B cell (primary cell): ENCODE measurements at regions not wholly inside any gene's neighbourhood (a gene's known extent, or its start where the extent isn't known, plus 50 kb on each side); places are given as distances from the start of the nearest gene placed in this dataset.

Source experiments
- ATAC-seq: fragments of 200-7000 bp; cut with Tn5 transposase; one replicate; pipeline ENCODE4 v1.10.0; 2021; ENCODE audit warnings: low read depth, mild to moderate bottlenecking, moderate number of reproducible peaks, moderate library complexity
- CTCF ChIA-PET: fragments of 350-600 bp; sonication (Branson Sonifier 250); formaldehyde crosslinking; loops from one replicate; lab custom pipeline; 2021; ENCODE audit warnings: antibody characterized with exemption, inconsistent platforms; lab: Charles Lee
- POLR2A ChIA-PET: fragments of 350-600 bp; sonication (Branson Sonifier 250); formaldehyde crosslinking; loops from one replicate; lab custom pipeline; 2021; ENCODE audit warnings: antibody characterized with exemption; lab: Charles Lee
- DNase-seq: peaks from one replicate; pipeline ENCODE4 v3.0.0; 2013
- H2AFZ ChIP-seq: 2 replicates; pipeline ENCODE4 v1.6.1; 2012; ENCODE audit warnings: mild to moderate bottlenecking, low read depth, low read length; ENCODE audit not compliant: insufficient read depth, poor library complexity, severe bottlenecking
- H3K27ac ChIP-seq, 2 donors: 1 replicate in 1 of 2; 2 replicates in 1 of 2; pipeline ENCODE4 v1.5.1; 2012 to 2013; ENCODE audit warnings: low read length in 2 of 2, mild to moderate bottlenecking in 2 of 2, moderate library complexity in 1 of 2
- H3K27me3 ChIP-seq, 4 experiments: fragments of 200-600 bp in 1 of 4; sonication (generic) in 1 of 4; replicated peaks in 1 of 4; 1 replicate in 2 of 4; 2 replicates in 2 of 4; pipeline versions ENCODE4 v1.6.1 to v1.7.0; 2013 to 2016; ENCODE audit warnings: low read length in 3 of 4, mild to moderate bottlenecking in 2 of 4, mixed read lengths in 1 of 4, moderate library complexity in 1 of 4; ENCODE audit not compliant: insufficient read depth in 4 of 4, control insufficient read depth in 3 of 4; ENCODE audit errors: control extremely low read depth in 1 of 4
- H3K36me3 ChIP-seq, 2 experiments: replicated peaks in 1 of 2; 1 replicate in 1 of 2; 2 replicates in 1 of 2; pipeline versions ENCODE4 v1.6.1 to v1.7.1; 2013; ENCODE audit warnings: low read length in 1 of 2; ENCODE audit not compliant: insufficient read depth in 2 of 2, control insufficient read depth in 1 of 2; ENCODE audit errors: control extremely low read depth in 1 of 2, extremely low read depth in 1 of 2
- H3K4me1 ChIP-seq, 2 donors: fragments of 200-600 bp in 1 of 2; sonication (generic) in 1 of 2; 1 replicate in 1 of 2; 2 replicates in 1 of 2; pipeline versions ENCODE4 v1.5.1 to v1.6.1; 2013 to 2017; ENCODE audit warnings: low read length in 2 of 2; ENCODE audit not compliant: control insufficient read depth in 2 of 2, insufficient read depth in 2 of 2
- H3K4me2 ChIP-seq: replicated peaks from 2 replicates; pipeline ENCODE3; 2012; ENCODE audit warnings: mild to moderate bottlenecking, low read depth, low read length; ENCODE audit not compliant: poor library complexity, severe bottlenecking
- H3K4me3 ChIP-seq, 5 experiments: fragments of 200-600 bp in 1 of 5; sonication (generic) in 1 of 5; 1 replicate in 3 of 5; 2 replicates in 2 of 5; pipeline versions ENCODE4 v1.5.1 to v1.7.0; 2011 to 2016; ENCODE audit warnings: low read length in 4 of 5, mild to moderate bottlenecking in 4 of 5, low read depth in 2 of 5, control low read depth in 1 of 5, moderate library complexity in 1 of 5; ENCODE audit not compliant: insufficient read depth in 1 of 5; ENCODE audit errors: control extremely low read depth in 1 of 5, extremely low read depth in 1 of 5
- H3K79me2 ChIP-seq: fragments of 200-600 bp; sonication (generic); one replicate; pipeline ENCODE4 v1.6.0; 2016; ENCODE audit warnings: low read length; ENCODE audit not compliant: control insufficient read depth, insufficient read depth
- H3K9ac ChIP-seq: fragments of 200-600 bp; sonication (generic); 2 replicates; pipeline ENCODE4 v1.6.1; 2017; ENCODE audit warnings: mild to moderate bottlenecking, low read length, moderate library complexity
- H3K9me3 ChIP-seq, 3 donors: one replicate each; pipeline versions ENCODE4 v1.6.1 to v1.7.1; 2013; ENCODE audit warnings: low read length in 2 of 3; ENCODE audit not compliant: control insufficient read depth in 2 of 3, insufficient read depth in 1 of 3; ENCODE audit errors: control extremely low read depth in 1 of 3
- H4K20me1 ChIP-seq: 2 replicates; pipeline ENCODE4 v1.6.0; 2012; ENCODE audit warnings: mild to moderate bottlenecking, low read length; ENCODE audit not compliant: insufficient read depth, control insufficient read depth, poor library complexity, severe bottlenecking
- H3K27ac Mint-ChIP-seq: one replicate; pipeline ENCODE4 v1.8.0; 2021; ENCODE audit warnings: mixed read lengths
- H3K27me3 Mint-ChIP-seq: one replicate; pipeline ENCODE4 v1.8.0; 2021; ENCODE audit warnings: mixed read lengths
- H3K4me1 Mint-ChIP-seq: one replicate; pipeline ENCODE4 v1.8.0; 2021; ENCODE audit warnings: mixed read lengths
- H3K4me3 Mint-ChIP-seq: one replicate; pipeline ENCODE4 v1.8.0; 2021; ENCODE audit warnings: mixed read lengths
- H3K9me3 Mint-ChIP-seq: one replicate; pipeline ENCODE4 v1.8.0; 2022; ENCODE audit warnings: mixed read lengths; ENCODE audit not compliant: insufficient read depth
- CTCF ChIP-seq: fragments of 200-600 bp; IDR thresholded peaks from one replicate; pipeline ENCODE4 v1.8.0; 2022; ENCODE audit warnings: antibody characterized with exemption, mild to moderate bottlenecking
- EZH2 ChIP-seq: IDR thresholded peaks from 2 replicates; pipeline ENCODE4 v1.6.1; 2012; ENCODE audit warnings: borderline replicate concordance, low read depth, mild to moderate bottlenecking, moderate library complexity, low read length; ENCODE audit not compliant: insufficient read depth, poor library complexity, severe bottlenecking
- WGBS: methylation state at CpG from one replicate; pipeline ENCODE4 v1.1.5; 2013; ENCODE audit warnings: missing lambda C conversion rate; ENCODE audit not compliant: insufficient coverage; 5-methylcytosine and 5-hydroxymethylcytosine counted together
- intact Hi-C: fragments of 100-400 bp; cut with micrococcal nuclease; formaldehyde crosslinking; loops from one replicate; pipeline ENCODE4 v1.10.0; 2022

- H4K20me1 ChIP-seq, result no peaks in the 10 kb centered on the region
- no peaks in the 10 kb centered on the region for H3K79me2 ChIP-seq
- no peaks in the 10 kb centered on the region for H3K4me1 Mint-ChIP-seq
- no peak overlapping the region for H3K9ac ChIP-seq
- no peak for ATAC-seq
- POLR2A ChIA-PET, result no interaction called here
- H3K4me2 ChIP-seq, result no peak overlapping the region
- H3K9me3 ChIP-seq, result peaks cover 0 to 12% (median 0%) of the 10 kb centered on the region in 3 donors
- intact Hi-C loops, result no loop called here
- no peak overlapping the region for H3K4me3 Mint-ChIP-seq
- no peaks in the 10 kb centered on the region for H3K36me3 ChIP-seq
- TF ChIP-seq CTCF (no peak), EZH2 (no peak)
- H3K4me3 ChIP-seq, result no peak overlapping the region
- no peaks in the 10 kb centered on the region for H3K27me3 ChIP-seq
- no peak for DNase-seq
- H3K4me1 ChIP-seq, result no peaks in the 10 kb centered on the region
- no CpG with 5 or more reads among the region's 4 CpGs for WGBS
- CTCF ChIA-PET, result no interaction called here
- no peaks in the 10 kb centered on the region for H3K27me3 Mint-ChIP-seq
- no peaks in the 10 kb centered on the region for H3K9me3 Mint-ChIP-seq
- H2AFZ ChIP-seq, result no peak overlapping the region
- no peak overlapping the region for H3K27ac ChIP-seq
- H3K27ac Mint-ChIP-seq, result no peak overlapping the region
These were observed 244.6 kb upstream of the ATP10B start for GRCh38 chr5:161096581-161096980.

GRCh38 chr5:161095953-161096352 lies 243.9 kb upstream of the ATP10B start:
- no peak overlapping the region for H3K4me3 Mint-ChIP-seq
- Histone ChIP-seq H3K9me3 (peaks cover 0 to 12% (median 0%) of the 10 kb centered on the region in 3 donors), H3K4me3 (no peak overlapping the region), H3K27me3 (no peaks in the 10 kb centered on the region), H3K27ac (no peak overlapping the region), H3K4me1 (no peaks in the 10 kb centered on the region), H3K4me2 (no peak overlapping the region), H3K9ac (no peak overlapping the region), H3K79me2 (no peaks in the 10 kb centered on the region), H2AFZ (no peak overlapping the region), H4K20me1 (no peaks in the 10 kb centered on the region), H3K36me3 (no peaks in the 10 kb centered on the region)
- CTCF ChIA-PET, result no interaction called here
- ATAC-seq (no peak), DNase-seq (no peak)
- H3K27me3 Mint-ChIP-seq, result no peaks in the 10 kb centered on the region
- no peaks in the 10 kb centered on the region for H3K4me1 Mint-ChIP-seq
- H3K27ac Mint-ChIP-seq, result no peak overlapping the region
- TF ChIP-seq CTCF (no peak), EZH2 (no peak)
- H3K9me3 Mint-ChIP-seq, result no peaks in the 10 kb centered on the region
- intact Hi-C loops, result no loop called here
- POLR2A ChIA-PET, result no interaction called here
- WGBS, result no CpG with 5 or more reads among the region's 2 CpGs
